ENCODE measurements at regions not wholly inside any gene's neighbourhood (a gene's known extent, or its start where the extent isn't known, plus 50 kb on each side); places are given as distances from the start of the nearest gene placed in this dataset.
A peak's percentile ranks its signal among the peaks of the same experiment; 100 is the strongest.

- no peak overlapping the region for H3K27ac Mint-ChIP-seq
- H3K27me3 Mint-ChIP-seq (ENCODE audit: low read depth) = peaks cover 16% of the 10 kb centered on the region
- intact Hi-C loops (cut with micrococcal nuclease) = no loop called here
- no peak for DNase-seq
- peaks cover 2% of the 10 kb centered on the region for H3K4me1 Mint-ChIP-seq (ENCODE audit: low read depth)
- H3K36me3 Mint-ChIP-seq (ENCODE audit: low read depth) = no peaks in the 10 kb centered on the region
- no peak overlapping the region for H3K4me3 Mint-ChIP-seq
- peaks cover 1% of the 10 kb centered on the region for H3K9me3 Mint-ChIP-seq
- CTCF ChIA-PET = no interaction called here
Measured at GRCh38 chr9:2464624-2465023, 157.0 kb upstream of the VLDLR start.

- Mint-ChIP-seq H3K9me3 (peaks cover 1% of the 10 kb centered on the region), H3K4me3 (no peak overlapping the region)
- CTCF ChIA-PET = no interaction called here
Measured at GRCh38 chr9:2465516-2465915, 156.1 kb upstream of the VLDLR start.

GRCh38 chr9:2465921-2466460 lies 155.6 kb upstream of the VLDLR start:
- Mint-ChIP-seq H3K36me3 (ENCODE audit: low read depth) (no peaks in the 10 kb centered on the region), H3K4me3 (no peak overlapping the region), H3K27ac (no peak overlapping the region), H3K9me3 (peaks cover 1% of the 10 kb centered on the region), H3K27me3 (ENCODE audit: low read depth) (peaks cover 15% of the 10 kb centered on the region), H3K4me1 (ENCODE audit: low read depth) (peaks cover 2% of the 10 kb centered on the region)
- intact Hi-C loops (cut with micrococcal nuclease) = no loop called here
- no peak for DNase-seq
- CTCF ChIA-PET = no interaction called here

More at GRCh38 chr9:2465516-2465915, 156.1 kb upstream of the VLDLR start:
- Mint-ChIP-seq H3K27me3 (ENCODE audit: low read depth) (peaks cover 15% of the 10 kb centered on the region), H3K36me3 (ENCODE audit: low read depth) (no peaks in the 10 kb centered on the region), H3K27ac (no peak overlapping the region), H3K4me1 (ENCODE audit: low read depth) (peaks cover 2% of the 10 kb centered on the region)
- intact Hi-C loops (cut with micrococcal nuclease) = no loop called here
- DNase-seq = no peak

- H3K27ac Mint-ChIP-seq = no peak overlapping the region
- intact Hi-C loops (cut with micrococcal nuclease) = no loop called here
- CTCF ChIA-PET = no interaction called here
- H3K4me3 Mint-ChIP-seq = no peak overlapping the region
- peaks cover 15% of the 10 kb centered on the region for H3K27me3 Mint-ChIP-seq (ENCODE audit: low read depth)
- peaks cover 1% of the 10 kb centered on the region for H3K9me3 Mint-ChIP-seq
- no peak for DNase-seq
- peaks cover 2% of the 10 kb centered on the region for H3K4me1 Mint-ChIP-seq (ENCODE audit: low read depth)
- H3K36me3 Mint-ChIP-seq (ENCODE audit: low read depth) = no peaks in the 10 kb centered on the region
Measured at GRCh38 chr9:2466703-2467102, 154.9 kb upstream of the VLDLR start.

- DNase-seq = peak; percentile 44
- Mint-ChIP-seq H3K4me1 (ENCODE audit: low read depth) (peaks cover 2% of the 10 kb centered on the region), H3K27ac (no peak overlapping the region), H3K36me3 (ENCODE audit: low read depth) (no peaks in the 10 kb centered on the region), H3K4me3 (no peak overlapping the region), H3K9me3 (peaks cover 1% of the 10 kb centered on the region), H3K27me3 (ENCODE audit: low read depth) (peaks cover 14% of the 10 kb centered on the region)
- CTCF ChIA-PET = no interaction called here
- intact Hi-C loops (cut with micrococcal nuclease) = no loop called here
Measured at GRCh38 chr9:2469681-2470221, 151.8 kb upstream of the VLDLR start.

GRCh38 chr9:2473681-2474080 lies 147.9 kb upstream of the VLDLR start:
- H3K36me3 Mint-ChIP-seq (ENCODE audit: low read depth) = no peaks in the 10 kb centered on the region
- intact Hi-C loops (cut with micrococcal nuclease) = no loop called here
- CTCF ChIA-PET = no interaction called here
- no peak overlapping the region for H3K27ac Mint-ChIP-seq
- H3K9me3 Mint-ChIP-seq = no peaks in the 10 kb centered on the region
- DNase-seq = no peak
- H3K4me3 Mint-ChIP-seq = no peak overlapping the region
- H3K27me3 Mint-ChIP-seq (ENCODE audit: low read depth) = peaks cover 6% of the 10 kb centered on the region
- no peaks in the 10 kb centered on the region for H3K4me1 Mint-ChIP-seq (ENCODE audit: low read depth)

GRCh38 chr9:2477755-2478154 lies 143.8 kb upstream of the VLDLR start:
- H3K27ac Mint-ChIP-seq = no peak overlapping the region
- H3K4me1 Mint-ChIP-seq (ENCODE audit: low read depth) = no peaks in the 10 kb centered on the region
- DNase-seq = no peak
- peaks cover 3% of the 10 kb centered on the region for H3K27me3 Mint-ChIP-seq (ENCODE audit: low read depth)
- no peak overlapping the region for H3K4me3 Mint-ChIP-seq
- intact Hi-C loops (cut with micrococcal nuclease) = no loop called here
- CTCF ChIA-PET = no interaction called here
- H3K9me3 Mint-ChIP-seq = no peaks in the 10 kb centered on the region
- H3K36me3 Mint-ChIP-seq (ENCODE audit: low read depth) = no peaks in the 10 kb centered on the region

GRCh38 chr9:2478421-2478820 lies 143.2 kb upstream of the VLDLR start:
- H3K4me1 Mint-ChIP-seq (ENCODE audit: low read depth) = no peaks in the 10 kb centered on the region
- H3K36me3 Mint-ChIP-seq (ENCODE audit: low read depth) = no peaks in the 10 kb centered on the region

GRCh38 chr9:2479056-2479565 lies 142.5 kb upstream of the VLDLR start:
- Mint-ChIP-seq H3K36me3 (ENCODE audit: low read depth) (no peaks in the 10 kb centered on the region), H3K4me3 (no peak overlapping the region), H3K27ac (no peak overlapping the region), H3K9me3 (no peaks in the 10 kb centered on the region), H3K27me3 (ENCODE audit: low read depth) (peaks cover 3% of the 10 kb centered on the region), H3K4me1 (ENCODE audit: low read depth) (no peaks in the 10 kb centered on the region)
- intact Hi-C loops (cut with micrococcal nuclease) = no loop called here
- CTCF ChIA-PET = no interaction called here
- DNase-seq = no peak

More at GRCh38 chr9:2478421-2478820, 143.2 kb upstream of the VLDLR start:
- DNase-seq = no peak
- no peak overlapping the region for H3K27ac Mint-ChIP-seq
- no peak overlapping the region for H3K4me3 Mint-ChIP-seq
- intact Hi-C loops (cut with micrococcal nuclease) = no loop called here
- H3K9me3 Mint-ChIP-seq = no peaks in the 10 kb centered on the region
- CTCF ChIA-PET = no interaction called here
- peaks cover 3% of the 10 kb centered on the region for H3K27me3 Mint-ChIP-seq (ENCODE audit: low read depth)

- peaks cover 3% of the 10 kb centered on the region for H3K27me3 Mint-ChIP-seq (ENCODE audit: low read depth)
- no peak overlapping the region for H3K4me3 Mint-ChIP-seq
- no peak for DNase-seq
- intact Hi-C loops (cut with micrococcal nuclease) = no loop called here
- H3K4me1 Mint-ChIP-seq (ENCODE audit: low read depth) = no peaks in the 10 kb centered on the region
- CTCF ChIA-PET = no interaction called here
- no peaks in the 10 kb centered on the region for H3K36me3 Mint-ChIP-seq (ENCODE audit: low read depth)
- H3K9me3 Mint-ChIP-seq = no peaks in the 10 kb centered on the region
- H3K27ac Mint-ChIP-seq = no peak overlapping the region
Measured at GRCh38 chr9:2480255-2480837, 141.2 kb upstream of the VLDLR start.

GRCh38 chr9:2481216-2481615 lies 140.4 kb upstream of the VLDLR start:
- intact Hi-C loops (cut with micrococcal nuclease) = no loop called here
- no peaks in the 10 kb centered on the region for H3K9me3 Mint-ChIP-seq
- no peak overlapping the region for H3K4me3 Mint-ChIP-seq
- H3K27ac Mint-ChIP-seq = no peak overlapping the region
- CTCF ChIA-PET = no interaction called here
- H3K27me3 Mint-ChIP-seq (ENCODE audit: low read depth) = peaks cover 3% of the 10 kb centered on the region
- DNase-seq = no peak
- H3K4me1 Mint-ChIP-seq (ENCODE audit: low read depth) = no peaks in the 10 kb centered on the region
- H3K36me3 Mint-ChIP-seq (ENCODE audit: low read depth) = no peaks in the 10 kb centered on the region

- Mint-ChIP-seq H3K9me3 (no peaks in the 10 kb centered on the region), H3K4me3 (no peak overlapping the region), H3K4me1 (ENCODE audit: low read depth) (no peaks in the 10 kb centered on the region), H3K36me3 (ENCODE audit: low read depth) (no peaks in the 10 kb centered on the region), H3K27ac (no peak overlapping the region), H3K27me3 (ENCODE audit: low read depth) (peaks cover 8% of the 10 kb centered on the region)
- intact Hi-C loops (cut with micrococcal nuclease) = no loop called here
- no peak for DNase-seq
- CTCF ChIA-PET = no interaction called here
Measured at GRCh38 chr9:2486988-2487387, 134.6 kb upstream of the VLDLR start.

- DNase-seq = no peak
- CTCF ChIA-PET = no interaction called here
- intact Hi-C loops (cut with micrococcal nuclease) = no loop called here
- no peak overlapping the region for H3K27ac Mint-ChIP-seq
- H3K27me3 Mint-ChIP-seq (ENCODE audit: low read depth) = peaks cover 6% of the 10 kb centered on the region
- H3K4me1 Mint-ChIP-seq (ENCODE audit: low read depth) = no peaks in the 10 kb centered on the region
- H3K4me3 Mint-ChIP-seq = no peak overlapping the region
- H3K9me3 Mint-ChIP-seq = no peaks in the 10 kb centered on the region
- H3K36me3 Mint-ChIP-seq (ENCODE audit: low read depth) = no peaks in the 10 kb centered on the region
Measured at GRCh38 chr9:2489838-2490314, 131.7 kb upstream of the VLDLR start.
